ENCODE measurements at regions not wholly inside any gene's neighbourhood (a gene's known extent, or its start where the extent isn't known, plus 50 kb on each side); places are given as distances from the start of the nearest gene placed in this dataset.

GRCh38 chrY:8202837-8203236 is 1134.4 kb upstream of the TSPY4 start:
- DNase-seq = no peak

GRCh38 chrY:8241144-8241543 is 1096.1 kb upstream of the TSPY4 start:
- DNase-seq = no peak

- DNase-seq = no peak
These were observed 1063.5 kb upstream of the TSPY4 start for GRCh38 chrY:8273807-8274206.

DNA sequence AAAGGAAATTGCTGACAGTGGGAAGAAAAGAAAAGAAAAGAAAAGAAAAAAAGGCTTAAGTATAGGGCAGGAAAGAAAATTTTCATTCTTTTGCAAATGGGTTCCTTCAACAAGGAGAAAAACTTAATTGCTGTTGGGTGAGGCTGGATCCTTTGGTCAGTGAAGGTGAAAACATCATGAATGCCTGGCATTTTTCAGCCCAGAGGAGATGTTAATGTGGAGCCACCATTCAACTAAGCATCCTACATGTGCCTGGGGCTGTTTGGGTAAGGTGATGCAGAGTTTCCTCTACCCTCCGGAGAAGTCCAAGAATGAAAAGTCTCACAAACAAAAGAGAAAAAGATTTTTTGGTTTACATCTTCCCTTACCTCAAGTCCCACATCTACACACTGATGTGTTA is 1032.2 kb upstream of the TSPY4 start:
- DNase-seq = no peak

DNA sequence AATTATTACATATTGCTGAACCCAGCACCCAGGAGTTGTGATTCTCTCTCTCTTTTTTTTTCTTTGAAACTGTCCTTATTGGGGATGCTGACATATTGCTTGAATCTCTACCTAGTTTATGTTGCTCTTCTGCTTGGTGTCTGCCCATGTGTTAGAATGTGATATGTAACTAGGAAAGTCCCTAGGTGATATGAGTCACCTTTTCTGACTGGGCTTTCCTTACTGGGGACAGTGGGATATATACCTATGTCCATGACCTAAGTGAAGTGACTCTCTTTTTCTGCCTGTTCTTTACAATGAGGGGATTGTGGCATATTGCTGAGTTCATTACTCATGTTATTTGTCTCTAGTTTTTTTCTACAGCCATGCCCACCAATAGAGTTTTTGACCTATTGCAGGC is 1013.2 kb upstream of the TSPY4 start:
- DNase-seq = no peak

DNA sequence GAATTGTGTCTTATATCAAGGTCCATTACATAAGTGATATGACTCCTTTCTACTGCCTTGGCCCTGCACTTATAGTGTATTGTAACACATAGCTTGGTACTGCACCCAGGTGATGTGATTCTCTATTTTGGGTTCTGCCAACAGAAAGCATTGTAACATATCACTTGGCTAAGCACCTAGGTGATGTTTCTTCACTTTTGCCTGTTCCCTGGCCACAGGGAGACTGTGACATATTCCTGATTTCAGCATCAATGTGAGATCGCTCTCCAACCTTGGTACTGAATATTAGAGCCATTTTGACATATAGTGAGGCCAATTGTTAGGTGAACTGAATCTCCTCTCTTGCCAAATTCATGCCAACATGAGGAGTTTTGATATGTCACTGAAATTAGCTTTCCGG is 1010.3 kb upstream of the TSPY4 start:
- no peak for DNase-seq

DNA sequence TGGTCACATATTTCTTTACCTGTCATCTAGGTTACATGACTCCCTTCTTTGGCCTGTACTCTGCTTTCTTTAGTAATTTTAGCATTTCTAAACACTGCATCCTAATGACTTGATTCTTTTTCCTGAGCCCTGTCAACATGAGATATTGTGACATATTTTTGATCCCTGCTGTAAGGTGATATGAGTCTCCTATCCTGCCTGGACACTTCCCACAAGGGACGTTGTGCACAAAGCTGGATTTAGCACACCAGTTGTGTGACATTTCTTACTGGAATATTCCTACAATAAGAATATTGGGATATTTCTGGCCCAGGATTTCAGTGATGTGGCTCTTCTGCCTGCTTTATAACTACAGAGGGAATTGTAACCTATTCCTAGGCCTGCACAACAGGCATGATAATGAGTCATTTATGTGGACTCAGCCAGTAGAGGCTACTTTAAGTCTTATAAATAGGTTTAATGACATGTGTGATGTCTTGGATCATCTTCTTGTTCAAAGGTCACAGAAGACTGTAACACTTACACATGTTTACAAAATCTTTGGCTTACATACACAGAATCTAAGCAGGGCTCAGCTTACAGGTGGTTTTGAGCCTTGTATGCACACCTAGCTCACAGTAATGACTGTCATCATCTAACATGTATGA is 1009.4 kb upstream of the TSPY4 start:
- DNase-seq = no peak

- no peak for DNase-seq
These were observed 1007.8 kb upstream of the TSPY4 start for GRCh38 chrY:8329431-8329830.

DNA sequence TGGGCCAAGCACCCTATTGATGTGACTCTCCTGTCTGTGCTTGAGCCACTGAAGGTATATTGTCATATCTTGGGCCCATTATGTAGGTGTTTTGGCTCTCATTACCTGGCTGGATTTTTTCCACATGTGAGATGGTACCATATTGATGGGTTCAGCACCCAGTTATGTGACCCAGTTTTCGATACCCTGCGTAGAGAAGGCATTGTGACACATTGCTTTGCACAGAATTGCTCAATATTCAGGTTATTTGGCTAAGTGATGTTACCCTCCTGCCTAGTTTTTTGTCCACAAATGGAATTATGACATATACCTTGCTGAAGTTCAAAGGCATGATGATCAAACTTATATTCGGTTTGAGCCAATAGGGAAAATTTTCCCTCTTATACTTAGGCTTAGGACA is 1007.3 kb upstream of the TSPY4 start:
- DNase-seq = no peak

- DNase-seq = no peak
These were observed 1003.9 kb upstream of the TSPY4 start for GRCh38 chrY:8333328-8333727.

DNA sequence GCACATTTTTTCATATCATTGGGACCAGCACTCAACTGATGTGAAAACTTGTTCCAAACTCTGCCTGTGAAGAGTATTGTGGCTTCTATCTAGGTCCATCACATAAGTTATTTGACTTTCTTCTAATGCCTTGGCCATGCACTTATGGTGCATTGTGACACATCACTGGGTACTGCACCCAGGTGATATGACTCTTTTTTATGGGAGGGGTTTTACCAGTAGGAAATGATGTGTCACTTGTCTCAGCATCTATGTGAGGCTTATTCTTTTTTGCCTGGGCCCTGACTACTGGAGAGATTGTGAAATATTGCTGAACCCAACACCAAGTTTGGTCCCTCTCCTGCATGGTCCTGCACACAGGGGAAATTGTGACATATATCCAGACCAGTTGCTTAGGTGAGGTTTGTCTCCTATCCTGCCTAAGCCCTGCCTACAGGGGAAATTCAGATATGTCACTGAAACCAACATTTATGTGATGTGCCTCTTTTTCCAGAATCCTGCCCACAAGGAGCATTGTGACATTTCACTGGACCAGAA is 1001.9 kb upstream of the TSPY4 start:
- no peak for DNase-seq

DNA sequence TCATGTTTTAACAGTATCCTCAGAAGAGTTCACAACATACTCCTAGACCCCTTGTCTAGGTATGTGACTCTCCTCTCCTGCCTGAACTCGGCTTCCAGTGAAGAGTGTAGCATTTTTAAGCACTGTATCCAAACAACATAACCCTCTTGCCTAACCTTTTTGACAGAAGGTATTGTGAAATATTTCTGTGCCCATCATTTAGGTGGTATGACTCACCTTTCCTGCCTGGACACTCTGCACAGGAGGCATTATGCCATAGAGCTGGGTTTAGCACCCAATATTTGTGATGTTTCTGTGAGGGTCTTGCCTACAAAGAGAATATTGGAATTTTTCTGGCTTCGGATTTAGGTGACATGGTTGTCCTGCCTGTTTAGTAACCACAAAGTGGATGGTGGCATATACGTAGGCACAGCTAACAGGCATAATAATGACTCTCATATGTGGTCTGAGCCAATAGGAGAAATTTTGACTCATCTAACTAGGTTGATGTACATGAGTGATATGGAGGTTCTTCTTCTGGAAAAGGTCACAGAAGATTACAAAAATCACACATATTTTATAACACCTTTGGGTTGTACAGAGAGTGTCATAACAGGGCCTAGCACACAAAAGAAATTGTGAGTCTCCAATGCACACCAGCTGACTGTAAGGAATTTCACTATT is 1001.0 kb upstream of the TSPY4 start:
- DNase-seq = no peak

DNA sequence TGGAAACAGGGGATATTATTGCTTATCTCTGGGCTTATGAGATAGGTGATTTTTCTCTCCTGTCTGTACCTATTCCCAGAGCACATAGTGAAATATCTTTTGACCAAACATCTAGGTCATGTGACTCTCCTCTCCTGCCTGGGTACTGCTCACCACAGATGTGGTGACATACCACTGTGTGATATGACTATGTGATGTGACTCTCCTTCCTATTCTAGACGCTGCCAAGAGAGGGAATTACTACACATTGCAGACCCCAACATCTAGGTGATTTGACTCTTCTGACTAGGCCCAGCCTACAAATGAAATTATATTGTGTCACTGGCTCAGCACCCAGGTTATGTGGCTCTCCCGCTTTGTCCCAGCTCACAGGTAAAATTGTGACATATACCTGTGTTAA is 996.3 kb upstream of the TSPY4 start:
- no peak for DNase-seq

- no peak for DNase-seq
These were observed 995.1 kb upstream of the TSPY4 start for GRCh38 chrY:8342173-8342572.

DNA sequence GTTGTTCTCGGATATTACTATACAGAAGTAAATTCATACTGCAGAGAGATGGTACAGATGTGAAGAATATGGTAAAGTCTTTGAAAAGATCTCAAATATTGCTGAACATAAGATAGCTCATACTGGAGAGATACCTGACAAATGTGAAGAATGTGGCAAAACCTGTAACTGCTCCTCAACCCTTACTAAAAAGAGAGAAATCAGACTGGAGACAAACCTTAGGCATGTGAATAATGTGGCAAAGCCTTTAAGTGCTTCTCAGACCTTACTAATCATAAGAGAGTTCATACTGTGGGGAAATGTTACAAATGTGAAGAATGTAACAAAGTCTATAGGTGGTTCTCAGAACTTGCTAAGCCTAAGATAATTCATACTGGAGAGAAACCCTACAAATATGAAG is 986.0 kb upstream of the TSPY4 start:
- no peak for DNase-seq

DNA sequence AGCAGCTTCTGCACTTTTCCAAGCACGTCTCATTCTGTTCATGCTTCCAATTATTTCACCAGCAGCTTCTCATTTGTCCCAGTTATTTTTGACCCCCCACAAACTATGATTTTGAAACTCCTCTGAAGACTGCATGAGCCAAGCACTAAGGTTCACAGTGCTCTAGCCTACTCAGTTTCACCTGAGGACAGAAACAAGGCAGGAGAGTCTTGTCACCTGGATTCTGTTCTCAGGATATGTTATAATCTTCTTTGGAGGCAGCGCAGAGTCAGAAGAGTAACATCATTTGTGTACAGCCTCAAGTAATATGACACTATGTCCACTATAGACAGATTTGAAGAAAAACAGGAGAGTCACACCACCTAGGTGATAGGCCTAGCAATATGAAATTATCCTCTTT is 985.1 kb upstream of the TSPY4 start:
- DNase-seq = no peak

- DNase-seq = no peak
These were observed 979.1 kb upstream of the TSPY4 start for GRCh38 chrY:8358161-8358560.

DNA sequence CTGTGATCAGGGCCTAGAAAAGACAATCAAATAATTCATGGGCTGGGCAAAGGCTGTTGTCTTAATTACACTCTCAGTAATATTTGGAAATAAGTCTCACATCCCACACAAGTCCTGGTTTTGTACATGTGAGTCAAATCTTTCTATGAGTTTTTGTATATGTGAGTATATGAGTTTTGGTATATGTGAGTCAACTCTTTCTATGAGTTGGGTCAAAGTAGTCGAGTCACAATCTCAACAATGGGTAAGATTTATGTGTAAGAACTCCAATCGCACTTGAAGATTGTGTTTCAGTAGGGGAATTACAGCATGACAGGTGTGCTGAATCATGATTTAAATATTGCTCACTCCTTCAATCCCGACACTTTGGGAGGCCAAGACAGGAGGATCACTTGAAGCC is 975.5 kb upstream of the TSPY4 start:
- DNase-seq = no peak

DNA sequence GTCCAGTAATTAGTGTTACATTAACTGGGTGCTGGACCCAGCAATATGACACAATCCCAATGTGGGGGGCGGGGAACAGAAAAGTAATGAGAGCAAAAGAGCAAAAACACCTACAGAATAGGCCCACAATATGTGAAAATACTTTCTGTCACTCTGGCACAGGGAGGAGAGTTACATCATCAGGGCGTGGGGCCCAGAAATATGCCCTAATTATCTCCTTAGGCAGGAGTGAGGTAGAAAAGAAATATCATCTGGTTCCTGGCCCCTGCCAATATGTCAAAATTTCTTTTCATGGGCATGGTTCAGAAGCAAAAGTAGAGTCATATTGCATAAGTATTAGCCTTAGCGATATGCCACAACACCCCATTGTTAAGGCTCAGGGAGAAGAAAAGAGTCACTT is 959.8 kb upstream of the TSPY4 start:
- DNase-seq = no peak

DNA sequence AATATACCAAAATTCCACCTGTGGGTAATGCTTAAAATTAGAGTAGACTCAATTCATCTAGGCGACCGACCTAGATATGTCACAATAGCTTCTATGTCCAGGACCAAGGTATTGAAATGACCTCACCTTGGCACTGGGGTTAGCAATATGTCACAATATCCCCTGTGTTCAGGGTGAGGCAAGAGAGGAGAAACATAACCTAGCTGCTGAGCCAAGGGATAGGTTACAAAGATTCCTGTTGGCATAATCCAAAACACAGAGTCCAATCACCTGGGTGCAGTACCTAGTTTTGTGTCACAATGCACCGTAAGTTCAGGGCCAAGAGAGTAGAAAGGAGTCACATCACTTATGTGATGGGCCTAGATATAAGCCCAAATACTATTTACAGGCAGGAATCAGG is 957.5 kb upstream of the TSPY4 start:
- no peak for DNase-seq

DNA sequence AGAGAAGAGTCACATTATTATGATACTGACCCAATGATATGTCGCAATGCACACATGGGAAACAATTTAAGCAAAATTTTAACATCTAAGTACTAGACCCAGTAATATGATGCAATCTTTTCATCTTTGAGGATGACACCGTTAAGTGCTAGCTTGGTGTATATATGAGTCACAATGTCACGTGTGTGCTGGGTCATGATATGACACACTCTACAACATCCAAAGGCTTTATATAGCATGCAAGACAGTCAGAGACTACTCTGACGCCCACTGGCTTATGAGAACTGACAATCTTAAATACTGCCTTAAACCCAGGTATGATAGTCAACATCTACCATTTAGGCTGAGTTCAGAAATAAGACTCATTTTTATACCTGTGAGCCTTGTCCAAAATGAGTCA is 955.8 kb upstream of the TSPY4 start:
- no peak for DNase-seq

- DNase-seq = no peak
These were observed 951.2 kb upstream of the TSPY4 start for GRCh38 chrY:8386053-8386452.

- no peak for DNase-seq
These were observed 948.8 kb upstream of the TSPY4 start for GRCh38 chrY:8388512-8388911.

GRCh38 chrY:8390310-8390709 is 947.0 kb upstream of the TSPY4 start:
- no peak for DNase-seq

DNA sequence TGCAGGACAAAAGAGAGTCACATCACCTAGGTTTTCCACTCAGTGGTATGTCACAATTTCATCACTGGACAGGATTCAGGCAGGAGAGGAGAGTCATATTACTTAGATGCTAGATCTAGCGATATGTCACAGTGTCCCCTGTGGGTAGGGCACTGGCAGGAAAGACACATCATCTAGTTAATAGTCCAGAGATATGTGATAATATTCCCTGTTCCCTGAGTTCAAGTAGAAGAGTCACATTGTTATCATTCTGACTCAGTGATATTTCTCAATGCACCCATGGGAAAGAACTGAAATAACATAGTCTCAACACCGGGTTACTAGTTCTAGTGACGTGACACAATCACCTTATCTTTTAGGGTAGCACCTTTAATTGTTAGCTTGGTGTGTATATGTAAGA is 944.0 kb upstream of the TSPY4 start:
- DNase-seq = no peak
